ENCODE measurements at regions not wholly inside any gene's neighbourhood (a gene's known extent, or its start where the extent isn't known, plus 50 kb on each side); places are given as distances from the start of the nearest gene placed in this dataset.

DNA sequence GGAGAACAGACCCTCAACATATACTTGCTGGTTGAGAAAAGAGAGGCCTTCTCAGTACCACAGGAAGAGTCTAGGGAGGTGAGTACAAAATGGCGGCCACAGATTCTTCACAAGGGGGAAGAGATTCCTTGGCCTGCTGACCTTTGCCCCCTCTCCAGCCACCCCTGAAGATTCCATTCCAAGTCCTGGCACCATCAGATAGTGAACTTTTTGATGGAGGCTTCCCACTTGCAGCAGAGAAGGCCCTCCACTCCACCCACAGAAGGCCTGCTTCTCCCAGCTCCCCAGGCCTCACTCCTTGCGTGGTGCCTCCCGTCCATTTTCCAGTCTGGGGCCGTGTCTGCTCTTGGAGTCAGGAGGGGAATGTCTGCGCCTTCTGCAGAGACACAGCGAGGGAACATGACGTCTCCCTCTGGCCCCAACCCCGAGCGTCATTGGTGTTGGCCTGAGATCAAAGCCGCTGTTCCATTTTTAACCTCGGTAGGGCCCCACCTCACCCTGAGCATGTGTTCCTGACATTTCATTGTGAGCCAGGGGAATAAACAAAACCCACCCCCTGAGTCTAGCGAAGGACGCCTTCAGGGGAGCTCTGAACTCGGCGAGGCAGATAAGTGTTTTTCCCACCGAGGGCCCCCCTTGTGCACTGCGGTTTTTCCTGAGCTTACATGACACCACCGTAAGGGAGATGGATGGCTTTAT lies 268.7 kb upstream of the TBX3 start:
- DNase-seq (ENCODE audit: low spot score) = no peak

DNA sequence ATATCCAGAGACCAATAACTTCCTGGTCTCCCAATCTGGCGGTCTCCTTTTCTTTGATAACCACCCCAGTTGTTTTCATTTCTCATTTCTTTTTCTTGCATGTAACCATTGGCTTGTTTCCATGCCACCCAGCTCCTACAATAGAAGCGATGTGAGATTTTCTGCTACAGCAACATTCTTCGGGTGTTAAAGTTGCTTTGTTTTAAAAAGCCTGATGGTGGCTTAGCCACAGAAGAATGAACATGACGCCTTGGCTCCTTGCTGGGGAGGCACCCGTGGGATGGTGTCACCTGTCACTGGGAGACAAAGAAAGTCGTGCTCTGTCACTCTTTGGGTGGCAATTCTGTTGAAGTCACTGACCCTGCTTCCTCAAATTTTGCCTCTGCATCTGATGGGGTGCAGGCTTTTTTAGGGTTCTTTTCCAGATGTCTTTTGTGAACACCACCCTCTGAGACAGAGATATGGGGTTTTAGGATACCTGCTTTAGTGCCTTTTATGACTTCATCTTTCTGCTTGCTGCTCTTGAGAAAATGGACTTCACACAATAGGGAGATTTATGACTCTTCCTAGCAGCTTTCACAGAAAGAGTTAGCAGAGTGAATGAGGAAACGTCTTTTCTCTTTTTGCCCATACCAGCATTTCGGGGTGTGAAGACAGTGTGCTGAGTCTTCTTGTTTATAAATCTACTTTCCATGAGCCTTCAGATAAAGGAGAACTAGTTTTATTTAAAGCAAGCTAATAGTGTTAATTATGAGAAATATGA lies 265.3 kb upstream of the TBX3 start:
- DNase-seq (ENCODE audit: low spot score) = no peak

DNA sequence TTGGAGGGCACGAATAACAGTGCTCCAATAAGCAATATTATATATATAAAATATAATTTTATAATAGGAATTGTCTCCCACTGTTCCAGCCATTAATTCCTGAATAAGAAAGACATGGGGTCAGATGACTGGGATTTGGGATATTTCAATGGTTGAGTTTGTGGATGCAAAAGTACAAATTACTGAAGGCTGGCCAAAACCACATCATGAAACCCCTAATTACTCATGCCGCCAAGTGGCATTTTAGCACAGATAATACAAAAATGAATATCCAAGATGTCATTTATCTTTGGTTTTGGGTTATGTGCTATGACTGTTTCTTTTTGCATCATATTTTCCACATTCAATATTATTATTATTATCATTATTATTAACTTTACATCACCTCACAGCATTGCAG lies 261.4 kb upstream of the TBX3 start:
- DNase-seq (ENCODE audit: low spot score) = no peak

DNA sequence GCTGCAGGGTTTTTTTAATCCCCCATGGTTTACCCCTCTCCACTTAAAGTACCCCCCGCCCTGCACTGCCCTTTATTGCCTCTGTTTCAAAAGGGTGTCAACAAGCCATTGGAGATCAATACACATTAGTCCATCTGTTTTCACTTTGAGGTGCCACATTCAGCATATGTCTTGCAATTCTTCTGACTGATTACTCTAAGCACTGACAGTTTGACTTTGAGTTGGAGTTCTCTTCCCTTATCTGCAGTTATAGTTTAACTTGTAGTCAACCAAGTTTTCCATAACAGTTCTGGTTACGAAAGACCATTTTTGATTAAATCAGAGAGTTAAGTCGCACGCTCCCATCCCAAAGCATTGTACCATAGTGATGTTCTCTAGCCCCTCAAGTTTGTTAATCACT lies 260.8 kb upstream of the TBX3 start:
- no peak for DNase-seq (ENCODE audit: low spot score)

DNA sequence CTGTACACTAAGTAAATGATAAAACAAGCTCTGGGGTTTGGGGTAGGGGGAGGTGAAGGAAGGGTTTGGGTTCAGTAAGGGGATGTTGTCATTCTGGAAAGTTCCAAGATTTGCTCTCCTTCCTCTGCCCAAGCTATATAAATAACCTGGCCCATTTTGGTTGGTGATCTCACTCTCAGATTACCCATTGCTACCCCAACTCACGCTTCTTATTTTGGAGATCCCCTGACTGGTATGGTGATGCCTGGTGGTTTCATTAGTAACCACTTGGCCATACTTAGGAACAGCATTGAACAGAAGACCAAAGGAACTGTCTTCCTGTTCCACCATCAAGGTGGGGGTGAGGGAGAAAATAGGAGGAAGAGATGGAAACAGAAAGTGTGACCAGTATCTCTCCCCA lies 259.6 kb upstream of the TBX3 start:
- DNase-seq (ENCODE audit: low spot score) = no peak

DNA sequence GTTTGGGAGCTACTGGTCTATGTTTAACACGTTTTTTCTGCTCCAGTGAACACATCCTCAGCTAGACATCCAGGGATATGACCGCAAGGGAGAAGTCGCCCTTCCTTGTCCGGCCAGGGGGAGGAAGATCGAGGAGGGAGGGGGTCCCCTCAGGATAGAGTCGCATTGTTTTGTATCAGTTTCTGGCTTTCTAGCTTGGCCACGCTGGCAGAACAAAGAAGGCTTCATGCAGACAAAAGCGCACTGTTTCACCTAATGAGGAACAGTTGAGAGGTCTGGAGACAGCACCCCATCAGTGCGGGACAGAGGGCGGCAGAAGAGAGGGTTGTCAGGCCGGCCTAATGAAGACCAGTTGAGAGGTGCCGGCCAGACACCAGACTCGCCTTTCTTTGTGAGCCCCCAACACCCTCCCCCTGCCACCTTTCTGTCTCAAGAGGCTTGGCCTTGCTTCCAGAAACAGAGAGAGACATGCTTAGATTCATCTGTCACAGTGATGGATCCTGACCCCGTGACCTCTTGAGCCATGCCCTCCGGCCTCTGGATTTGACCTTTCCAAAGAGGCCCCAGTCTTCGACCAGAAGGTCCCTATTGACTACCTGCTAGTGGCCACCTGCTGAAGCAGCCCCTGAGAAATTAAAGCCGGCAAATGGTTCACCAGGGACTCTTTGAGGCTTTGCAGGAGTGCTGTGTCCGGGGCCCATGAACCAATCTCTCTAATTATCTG lies 254.7 kb upstream of the TBX3 start:
- peak; percentile 30 for DNase-seq (ENCODE audit: low spot score)

DNA sequence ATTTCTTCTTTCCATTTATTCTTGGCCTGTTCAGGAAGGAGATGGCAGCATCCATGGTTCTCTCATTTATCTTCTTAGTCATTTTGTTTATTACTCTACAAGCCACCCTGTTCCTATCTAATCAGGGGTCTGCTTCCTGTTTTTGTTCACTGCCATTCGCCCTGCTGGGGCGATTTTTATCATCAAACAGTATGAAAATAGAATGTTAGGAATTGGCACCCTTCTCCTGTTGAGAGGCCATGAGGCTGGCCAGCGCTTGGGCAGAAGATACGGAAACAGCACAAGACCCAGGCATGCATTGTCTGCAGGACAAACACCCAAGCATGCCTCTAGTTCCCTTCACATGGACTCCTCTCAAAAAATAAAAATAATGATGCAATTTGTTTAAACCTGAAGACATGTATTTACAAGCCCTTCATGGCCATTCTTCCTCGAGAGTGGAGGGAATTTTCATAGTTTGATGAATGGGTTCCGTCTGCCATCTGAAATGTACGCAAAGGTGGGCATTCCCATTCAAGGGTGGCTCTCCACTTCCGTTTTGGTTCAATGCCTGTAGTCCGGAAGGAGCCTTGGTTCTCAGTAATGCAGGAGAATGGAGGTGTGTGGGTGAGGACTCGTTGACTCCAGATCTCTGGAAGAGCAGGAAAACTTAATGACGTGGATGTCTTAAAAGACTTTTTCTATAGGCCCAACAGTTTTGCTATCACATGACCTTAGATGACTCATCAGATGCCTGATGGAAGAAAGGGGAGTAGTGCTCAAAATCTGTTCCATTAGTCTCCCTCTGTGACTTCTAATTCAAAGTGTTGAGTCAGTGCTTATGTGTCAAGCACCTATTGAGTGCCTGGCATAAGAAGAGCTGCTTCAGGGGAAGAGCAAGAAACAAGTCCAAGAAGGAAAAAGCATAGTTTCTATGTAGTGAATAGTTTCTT lies 252.4 kb upstream of the TBX3 start:
- no peak for DNase-seq (ENCODE audit: low spot score)

DNA sequence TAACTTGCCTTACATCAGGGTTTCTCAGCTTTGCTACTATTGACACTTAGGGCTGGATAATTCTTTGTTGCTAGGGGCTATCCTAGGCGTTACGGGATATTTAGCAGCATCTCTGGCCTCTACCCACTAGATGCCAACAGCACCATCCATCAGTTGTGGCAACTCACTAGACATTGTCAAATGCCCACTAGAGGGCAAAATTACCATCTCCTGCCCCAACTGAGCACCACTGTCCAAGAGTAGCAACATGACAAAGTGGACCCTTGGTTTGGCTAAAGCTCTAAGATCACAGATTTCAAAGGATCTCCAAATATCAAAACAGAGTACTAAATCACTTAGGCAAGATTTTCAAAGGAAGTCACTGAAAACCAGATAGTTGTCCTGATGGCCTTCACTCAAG lies 251.7 kb upstream of the TBX3 start:
- no peak for DNase-seq (ENCODE audit: low spot score)

DNA sequence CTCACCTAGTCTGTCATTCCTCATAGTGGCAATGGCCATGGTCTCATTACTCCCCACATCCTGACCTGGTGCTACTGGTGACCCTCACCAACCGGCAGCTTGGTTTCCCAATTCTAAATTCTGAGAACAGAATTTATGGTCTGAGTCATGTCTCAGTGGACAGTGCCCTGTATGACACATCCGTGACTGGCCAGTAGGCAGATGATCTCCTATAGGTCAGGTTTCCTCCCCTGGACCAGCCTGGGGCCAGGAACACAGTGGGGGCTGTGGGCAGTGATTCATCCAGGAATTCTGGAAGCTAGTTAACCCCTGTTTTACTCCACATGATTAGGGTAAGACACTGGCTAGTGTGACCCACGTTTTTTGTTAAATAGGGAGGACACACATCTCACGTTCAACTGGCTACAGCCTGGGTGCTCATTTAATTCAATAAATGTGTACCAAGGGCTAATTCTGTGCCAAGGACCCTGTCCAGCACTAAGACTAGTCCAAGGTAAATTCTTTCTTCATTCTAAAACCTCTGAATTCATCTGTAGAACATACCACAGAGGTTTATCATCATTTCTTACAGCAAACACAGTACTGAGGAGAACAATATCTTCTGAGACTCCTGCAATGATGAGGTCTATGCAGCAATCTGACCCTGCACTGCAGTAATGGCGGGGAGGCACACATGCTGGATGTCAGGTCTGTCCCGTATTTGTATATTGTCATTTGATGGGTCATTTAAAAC lies 249.6 kb upstream of the TBX3 start:
- no peak for DNase-seq (ENCODE audit: low spot score)

DNA sequence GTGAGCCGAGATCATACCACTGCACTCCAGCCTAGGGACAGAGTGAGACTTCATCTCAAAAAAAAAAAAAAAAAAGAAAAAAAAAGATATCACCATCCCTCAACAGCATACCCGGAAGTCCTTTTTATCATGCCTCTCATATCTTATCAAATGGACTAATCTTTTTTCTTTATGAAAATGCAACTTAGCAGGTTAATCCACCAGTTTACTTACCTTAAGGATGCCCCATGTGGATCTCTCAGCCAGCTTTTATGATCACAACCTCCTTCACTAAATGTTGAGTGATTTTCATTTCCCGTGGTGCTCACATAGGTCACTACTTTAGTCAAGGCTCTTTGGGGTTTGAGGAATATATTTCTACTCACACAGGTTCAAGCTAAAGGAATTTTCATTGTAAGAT lies 248.8 kb upstream of the TBX3 start:
- no peak for DNase-seq (ENCODE audit: low spot score)

DNA sequence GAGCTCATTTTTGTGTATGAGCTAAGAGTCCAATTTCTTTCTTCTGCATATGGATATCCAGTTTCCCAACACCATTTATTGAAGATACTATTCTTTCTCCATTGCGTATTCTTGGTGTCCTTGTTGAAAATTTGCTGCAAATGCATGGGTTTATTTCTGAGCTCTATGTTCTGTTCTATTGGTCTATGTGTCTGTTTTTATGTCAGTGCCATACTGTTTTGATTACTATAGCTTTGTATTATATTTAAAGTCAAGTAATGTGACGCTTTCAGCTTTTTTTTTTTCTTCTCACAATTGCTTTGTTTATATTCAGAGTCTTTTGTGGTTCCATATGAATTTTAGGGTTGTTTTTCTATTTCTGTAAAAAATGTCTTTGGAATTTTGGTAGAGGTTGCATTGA lies 247.1 kb upstream of the TBX3 start:
- DNase-seq (ENCODE audit: low spot score) = no peak

DNA sequence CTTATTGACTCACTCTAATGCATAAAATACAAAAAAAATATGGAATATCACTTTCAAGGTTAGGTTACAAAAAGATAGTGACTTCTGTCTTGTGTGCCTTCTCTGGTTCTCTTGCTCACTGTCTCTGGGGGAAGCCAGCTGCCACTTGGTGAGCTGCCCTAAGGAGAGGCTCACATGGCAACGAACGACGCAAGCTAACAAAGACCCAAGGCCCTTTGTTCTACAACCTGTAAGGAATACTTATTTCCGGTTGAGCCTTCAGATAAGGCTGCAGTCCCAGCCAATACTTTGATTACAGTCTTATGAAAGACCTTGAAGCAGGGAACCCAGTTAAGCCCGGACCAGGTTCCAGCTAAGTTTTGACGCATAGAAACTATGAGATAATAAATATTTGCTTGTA lies 242.4 kb upstream of the TBX3 start:
- DNase-seq (ENCODE audit: low spot score) = no peak

DNA sequence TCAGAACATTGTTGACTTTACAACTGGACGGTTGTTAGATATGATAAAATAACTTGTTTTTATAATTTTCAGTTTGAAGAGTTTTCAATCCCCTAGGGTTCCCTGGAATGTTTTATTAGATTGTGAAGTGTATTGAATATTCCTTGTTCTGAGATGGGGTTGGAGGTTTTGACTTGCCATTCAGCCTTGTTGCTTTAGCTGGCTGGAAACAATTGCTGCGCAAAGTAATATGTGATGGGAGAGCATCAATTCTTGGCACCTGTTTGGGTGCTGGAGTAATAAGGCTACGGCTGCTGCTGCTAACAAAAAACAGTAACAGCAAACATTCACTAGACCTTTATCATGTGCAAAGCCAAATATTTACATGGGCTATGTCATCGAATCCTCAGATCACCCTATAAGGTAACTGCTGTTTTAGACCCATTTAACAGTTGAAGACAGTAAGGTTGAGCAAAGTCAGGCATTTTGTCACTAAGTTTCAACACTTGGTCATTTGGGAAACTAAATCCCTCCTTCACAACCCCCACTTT lies 241.0 kb upstream of the TBX3 start:
- no peak for DNase-seq (ENCODE audit: low spot score)

DNA sequence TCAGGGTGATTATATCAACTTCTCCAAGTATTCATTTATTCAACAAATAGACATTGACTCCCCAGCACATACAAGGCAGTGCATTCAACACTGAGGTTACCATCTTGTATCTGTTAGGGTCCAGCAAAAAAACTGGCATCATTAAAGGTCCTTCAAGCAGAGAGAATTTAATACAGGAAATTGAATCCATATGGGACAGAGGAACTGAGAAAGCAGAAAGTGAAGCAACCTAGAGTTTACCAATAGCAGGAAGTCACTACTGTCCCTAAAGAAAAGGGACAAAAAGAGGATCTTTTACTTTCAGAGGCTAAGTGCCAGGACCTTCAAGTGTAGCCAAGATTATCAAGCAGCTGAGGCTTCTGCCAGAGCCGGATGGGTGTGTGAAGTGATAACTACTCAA lies 237.8 kb upstream of the TBX3 start:
- no peak for DNase-seq (ENCODE audit: low spot score)

DNA sequence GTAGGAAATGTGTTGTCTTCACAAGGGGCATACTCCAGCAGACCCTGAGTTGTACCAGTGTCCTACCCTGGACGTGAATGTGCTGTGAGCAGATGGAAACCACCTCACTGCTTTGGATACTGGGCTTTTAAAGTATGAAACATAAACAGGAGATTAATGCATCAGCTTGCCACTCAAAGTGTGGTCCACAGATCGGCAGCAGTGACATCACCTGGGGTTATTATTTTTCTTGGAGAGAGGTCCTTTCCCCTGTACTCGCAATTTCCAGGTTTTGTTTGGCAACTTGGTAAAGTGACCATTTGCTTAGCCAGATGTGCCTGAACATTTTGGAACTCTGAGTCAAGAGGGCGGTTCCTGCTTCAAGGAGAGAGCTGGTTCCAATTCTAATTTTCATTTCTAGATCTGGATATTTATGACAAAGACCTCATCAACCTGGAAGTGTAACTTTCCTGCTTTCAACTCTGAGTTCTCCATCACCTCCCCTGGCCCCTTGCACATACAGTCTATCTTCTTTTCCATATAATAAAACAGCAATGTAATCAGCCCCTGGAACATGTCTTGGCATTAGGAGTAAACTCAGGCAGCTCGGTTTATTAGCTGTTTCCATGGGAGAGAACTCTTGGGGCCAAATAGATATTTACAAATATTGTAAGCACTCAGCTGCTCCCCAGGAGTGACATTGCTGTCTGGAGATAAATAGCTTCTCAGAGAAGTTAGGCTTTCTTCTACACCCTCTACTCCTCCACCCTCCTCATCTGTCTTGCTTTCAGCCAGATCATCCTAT lies 237.0 kb upstream of the TBX3 start:
- DNase-seq (ENCODE audit: low spot score) = no peak

DNA sequence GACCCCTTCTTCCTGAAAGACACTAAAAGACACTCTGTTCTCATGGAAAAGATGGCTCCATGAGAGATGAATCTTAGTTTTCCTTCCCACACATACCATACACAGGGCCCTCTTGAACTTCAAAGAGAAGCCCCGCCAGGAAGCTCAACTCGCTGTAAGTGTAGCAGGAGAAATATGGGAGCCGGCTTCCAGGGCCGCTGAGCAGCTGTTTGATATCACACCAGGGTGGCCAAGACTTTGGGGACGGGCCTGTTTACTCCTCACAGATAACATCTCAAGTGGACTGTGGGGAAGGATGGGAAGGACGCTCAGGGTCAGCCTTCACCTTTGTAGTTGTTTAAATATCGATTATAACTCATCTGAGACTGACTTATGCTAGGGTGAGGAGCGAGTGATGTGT lies 235.5 kb upstream of the TBX3 start:
- DNase-seq (ENCODE audit: low spot score) = no peak

DNA sequence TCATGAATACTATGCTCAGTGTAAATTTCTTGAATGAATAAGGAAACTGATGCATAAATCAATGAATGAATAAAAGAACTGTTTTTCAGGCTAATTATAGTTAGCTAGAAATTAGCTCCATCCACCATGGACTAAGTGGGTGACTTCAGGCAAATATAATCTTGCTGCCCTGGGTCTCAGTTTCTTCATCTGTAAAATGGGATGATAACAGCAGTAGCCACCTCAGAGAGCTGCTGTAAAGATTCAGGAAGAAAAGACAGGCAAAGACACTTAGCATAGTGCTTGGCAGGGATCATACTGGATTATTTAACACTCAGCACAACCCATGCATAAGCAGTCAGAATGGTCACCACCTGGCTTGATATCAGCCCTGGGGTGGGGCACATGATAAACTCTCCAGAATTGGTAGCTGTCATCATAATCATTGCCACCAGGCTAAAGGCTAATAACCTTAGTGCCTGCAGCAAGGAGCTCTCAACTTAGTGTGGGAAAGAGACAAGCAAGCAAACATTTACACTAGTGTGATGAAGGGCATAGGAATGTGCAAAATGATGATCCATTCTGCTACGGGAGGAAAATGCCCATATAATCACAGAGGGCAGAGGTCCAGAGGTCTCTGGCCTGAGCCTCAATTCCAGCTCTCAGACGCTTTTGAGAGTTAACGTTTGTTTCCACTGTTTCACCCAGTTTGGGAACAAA lies 234.7 kb upstream of the TBX3 start:
- no peak for DNase-seq (ENCODE audit: low spot score)

DNA sequence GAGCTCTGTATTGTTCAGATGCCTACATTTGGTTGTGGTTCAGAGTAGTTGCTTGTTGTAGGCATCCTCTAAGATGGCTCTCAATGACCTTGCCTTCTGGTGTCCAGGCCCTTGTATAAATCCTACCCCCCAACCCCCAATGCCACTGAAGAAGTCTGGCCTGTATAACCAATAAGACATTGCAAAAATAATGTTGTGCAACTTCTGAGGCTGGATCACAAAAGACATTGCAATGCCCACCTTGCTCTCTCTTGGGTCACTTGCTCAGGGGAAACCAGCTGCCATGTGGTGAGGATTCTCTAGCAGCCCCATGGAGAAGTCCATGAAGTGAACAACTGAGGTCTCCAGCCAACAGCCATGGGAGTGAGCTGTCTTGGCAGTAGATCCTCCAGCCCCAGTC lies 234.0 kb upstream of the TBX3 start:
- DNase-seq (ENCODE audit: low spot score) = no peak

DNA sequence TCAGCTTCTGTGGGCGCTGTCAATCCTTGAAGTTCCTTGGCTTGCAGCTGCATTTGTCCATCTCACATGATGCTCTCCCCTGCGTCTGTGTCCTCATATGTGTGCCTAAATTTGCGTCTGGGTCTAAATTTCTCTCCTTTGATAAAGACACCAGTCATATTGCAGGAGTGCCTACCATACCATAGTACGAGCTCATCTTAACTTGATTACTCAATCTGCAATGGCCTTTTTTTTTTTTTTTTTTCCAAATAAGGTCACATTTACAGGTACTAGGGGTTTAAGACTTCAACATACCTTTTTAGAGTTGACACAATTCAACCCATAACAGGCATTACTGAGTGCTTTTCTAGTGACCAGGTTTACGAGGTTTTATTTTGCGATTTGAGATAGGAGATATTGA lies 233.3 kb upstream of the TBX3 start:
- DNase-seq (ENCODE audit: low spot score) = no peak
